Activated CD4-positive, alpha-beta T cell treated with anti-CD3 and anti-CD28 coated beads for 36 hours (primary cell): ENCODE measurements at regions not wholly inside any gene's neighbourhood (a gene's known extent, or its start where the extent isn't known, plus 50 kb on each side); places are given as distances from the start of the nearest gene placed in this dataset.

Experiments used
- ATAC-seq: fragments of 200-7000 bp; cut with Tn5 transposase; one replicate; pipeline ENCODE4 v1.10.0; 2021; ENCODE audit warnings: mild to moderate bottlenecking, moderate library complexity
- CTCF ChIA-PET: fragments of 350-600 bp; sonication (Branson Sonifier 250); formaldehyde crosslinking; loops from one replicate; lab custom pipeline; 2021; ENCODE audit warnings: antibody characterized with exemption; lab: Charles Lee
- POLR2A ChIA-PET: fragments of 350-600 bp; sonication (Branson Sonifier 250); formaldehyde crosslinking; loops from one replicate; lab custom pipeline; 2021; ENCODE audit warnings: antibody characterized with exemption, inconsistent platforms; lab: Charles Lee
- DNase-seq: peaks from one replicate; pipeline ENCODE4 v3.0.0-alpha.2; 2020
- H3K27ac Mint-ChIP-seq: one replicate; pipeline ENCODE4 v1.8.0; 2021; ENCODE audit warnings: mixed read lengths
- H3K27me3 Mint-ChIP-seq: one replicate; pipeline ENCODE4 v1.8.0; 2021; ENCODE audit warnings: mixed read lengths
- H3K36me3 Mint-ChIP-seq: one replicate; pipeline ENCODE4 v1.8.0; 2021; ENCODE audit warnings: low read depth, mixed read lengths
- H3K4me1 Mint-ChIP-seq: one replicate; pipeline ENCODE4 v1.8.0; 2021; ENCODE audit warnings: mixed read lengths
- H3K4me3 Mint-ChIP-seq: one replicate; pipeline ENCODE4 v1.8.0; 2021; ENCODE audit warnings: mild to moderate bottlenecking, moderate library complexity, mixed read lengths
- H3K9me3 Mint-ChIP-seq: one replicate; pipeline ENCODE4 v1.8.0; 2021; ENCODE audit warnings: low read depth, mixed read lengths
- intact Hi-C, 2 experiments: fragments of 100-400 bp; cut with DNase I in 1 of 2; cut with micrococcal nuclease in 1 of 2; formaldehyde crosslinking; loops; one replicate each; pipeline versions ENCODE4 v1.14.2 to v1.15.1; 2022 to 2024; cut with DNase I, micrococcal nuclease

DNA sequence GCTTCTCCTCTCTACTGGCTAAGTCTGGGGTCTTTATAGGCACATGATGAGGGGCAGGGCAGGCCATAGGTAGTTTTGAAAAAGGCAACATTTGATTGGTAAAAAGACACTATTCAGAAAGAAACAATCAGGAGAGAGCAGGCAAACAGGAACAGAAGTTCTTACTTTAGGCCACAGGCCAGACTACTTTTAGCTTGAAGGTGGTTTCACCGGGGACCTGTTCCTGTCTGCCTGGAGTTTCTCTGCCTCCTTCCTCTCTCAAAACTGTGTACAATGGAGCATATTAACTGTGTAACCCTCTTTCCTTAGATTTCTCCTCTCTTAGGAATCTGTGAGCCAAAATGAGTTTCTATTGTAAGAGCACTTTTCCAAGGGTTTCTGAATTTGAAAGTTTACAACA, 167.9 kb upstream of the AVPR1A start:
- intact Hi-C loops: no loop called here
- H3K9me3 Mint-ChIP-seq: no peaks in the 10 kb centered on the region
- ChIA-PET POLR2A (no interaction called here), CTCF (interaction anchor here (0.5 to 0.9 kb wide), 3 partner anchors 14 to 872 kb away, joined by 3 to 5 read pairs (median 3); no protein-coding TSS in a partner anchor)
- no peaks in the 10 kb centered on the region for H3K36me3 Mint-ChIP-seq
- H3K4me1 Mint-ChIP-seq: peaks cover 2% of the 10 kb centered on the region
- no peaks in the 10 kb centered on the region for H3K27me3 Mint-ChIP-seq
- DNase-seq (no peak), ATAC-seq (no peak)
- H3K27ac Mint-ChIP-seq: no peak overlapping the region
- no peak overlapping the region for H3K4me3 Mint-ChIP-seq

DNA sequence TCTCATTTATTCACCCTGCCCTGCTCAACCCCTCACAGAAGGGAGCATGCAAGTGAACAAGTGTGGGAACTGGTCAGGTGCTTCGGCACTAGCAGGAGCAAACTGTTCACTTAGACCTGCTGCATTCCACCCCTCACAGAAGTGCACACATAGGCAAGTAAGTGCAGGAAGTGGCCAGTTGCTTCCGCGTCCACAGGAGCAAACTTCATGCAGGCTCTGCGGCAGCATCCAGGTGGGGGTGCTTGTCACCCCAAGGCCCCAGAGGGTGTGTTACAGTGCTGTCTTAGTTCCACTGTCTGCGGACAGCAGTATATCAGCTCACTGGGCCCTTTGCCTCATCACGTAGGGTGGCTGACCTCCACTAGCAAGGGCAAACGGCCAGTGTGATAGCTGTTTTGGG, 167.3 kb upstream of the AVPR1A start:
- Mint-ChIP-seq H3K27ac (no peak overlapping the region), H3K36me3 (no peaks in the 10 kb centered on the region)

DNA sequence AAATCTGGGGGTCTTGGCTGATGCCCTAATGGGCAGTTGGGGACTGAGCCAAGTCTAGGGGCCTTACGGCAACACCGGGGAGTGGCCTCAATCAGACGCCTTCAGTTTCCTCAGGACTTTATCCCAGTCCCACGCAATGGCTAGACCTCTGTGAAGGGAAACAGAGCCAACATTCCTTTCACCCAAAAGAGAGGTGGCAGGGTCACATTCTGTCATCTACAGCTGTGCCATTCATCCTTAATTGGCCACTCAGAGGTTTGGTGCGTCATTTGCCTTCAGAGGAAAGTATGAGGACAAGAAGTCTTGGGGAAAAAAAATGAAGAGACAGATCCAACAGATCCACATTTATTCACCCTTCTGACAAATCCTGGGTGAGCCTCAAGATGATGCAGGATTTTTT, 166.9 kb upstream of the AVPR1A start:
- ChIA-PET CTCF (no interaction called here), POLR2A (no interaction called here)
- Mint-ChIP-seq H3K27me3 (no peaks in the 10 kb centered on the region), H3K4me3 (no peak overlapping the region), H3K27ac (no peak overlapping the region), H3K9me3 (no peaks in the 10 kb centered on the region), H3K4me1 (peaks cover 2% of the 10 kb centered on the region), H3K36me3 (no peaks in the 10 kb centered on the region)
- DNase-seq (no peak), ATAC-seq (no peak)
- intact Hi-C loops: no loop called here

More for the DNA sequence above, 167.3 kb upstream of the AVPR1A start:
- ATAC-seq (no peak), DNase-seq (no peak)
- no peaks in the 10 kb centered on the region for H3K27me3 Mint-ChIP-seq
- ChIA-PET CTCF (interaction anchor here (0.5 kb wide), 1 partner anchor 15 kb away, joined by 3 read pairs; no protein-coding TSS in a partner anchor), POLR2A (no interaction called here)
- H3K9me3 Mint-ChIP-seq: no peaks in the 10 kb centered on the region
- H3K4me3 Mint-ChIP-seq: no peak overlapping the region
- peaks cover 2% of the 10 kb centered on the region for H3K4me1 Mint-ChIP-seq
- intact Hi-C loops: no loop called here

DNA sequence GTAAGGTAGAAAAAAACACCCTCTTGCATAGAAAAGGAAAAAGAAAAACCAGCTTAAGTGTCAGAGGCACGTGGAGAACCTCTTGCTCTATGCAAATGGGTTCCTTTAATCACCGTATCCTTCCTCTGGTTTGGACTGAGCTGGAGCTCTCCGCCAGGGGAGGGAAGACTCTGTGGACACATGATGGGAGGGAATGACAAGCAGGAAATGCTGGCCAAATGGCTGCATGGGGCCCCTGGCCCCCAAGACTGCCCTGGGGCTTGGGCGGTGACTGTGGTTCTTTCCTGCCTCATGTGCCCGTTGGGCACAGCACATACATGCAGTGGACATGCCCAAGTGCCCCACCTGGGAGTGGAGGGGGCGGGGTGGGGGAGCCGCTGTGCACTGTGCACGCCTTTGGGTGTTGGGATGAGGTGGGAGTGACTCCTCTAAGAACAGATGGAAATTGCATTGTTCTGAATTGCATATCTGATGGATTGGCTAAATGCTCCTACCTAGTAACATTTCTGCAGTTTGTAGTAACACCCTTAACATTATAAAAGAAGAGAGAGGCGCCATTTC, 166.4 kb upstream of the AVPR1A start:
- ATAC-seq: no peak
- Mint-ChIP-seq H3K27ac (no peak overlapping the region), H3K9me3 (no peaks in the 10 kb centered on the region), H3K4me1 (peaks cover 2% of the 10 kb centered on the region), H3K4me3 (no peak overlapping the region), H3K27me3 (no peaks in the 10 kb centered on the region), H3K36me3 (no peaks in the 10 kb centered on the region)
- ChIA-PET POLR2A (no interaction called here), CTCF (no interaction called here)
- no peak for DNase-seq
- intact Hi-C loops: no loop called here

DNA sequence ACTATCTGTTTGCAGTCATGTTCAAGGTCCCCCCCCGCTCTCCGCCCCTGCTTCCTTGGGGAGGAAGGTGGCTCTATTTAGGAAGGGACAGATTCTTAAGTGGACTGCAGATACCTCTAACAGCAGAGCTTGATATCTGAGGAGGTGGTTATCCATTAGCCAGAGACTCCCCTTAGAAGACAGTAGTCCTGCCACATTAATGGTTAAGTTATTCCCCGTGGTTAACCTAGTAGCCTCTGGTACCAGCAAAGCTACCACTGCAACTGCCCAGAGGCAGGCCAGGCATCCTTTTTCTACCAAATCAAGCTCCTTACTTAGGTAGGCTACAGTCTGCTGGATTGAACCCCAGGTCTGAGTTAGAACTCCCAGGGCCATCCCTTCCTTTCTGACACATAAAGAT, 162.1 kb upstream of the AVPR1A start:
- ATAC-seq (no peak), DNase-seq (no peak)
- intact Hi-C loops: no loop called here
- Mint-ChIP-seq H3K4me1 (no peaks in the 10 kb centered on the region), H3K9me3 (peaks cover 3% of the 10 kb centered on the region), H3K36me3 (no peaks in the 10 kb centered on the region), H3K4me3 (no peak overlapping the region), H3K27ac (no peak overlapping the region), H3K27me3 (no peaks in the 10 kb centered on the region)
- ChIA-PET POLR2A (no interaction called here), CTCF (no interaction called here)

DNA sequence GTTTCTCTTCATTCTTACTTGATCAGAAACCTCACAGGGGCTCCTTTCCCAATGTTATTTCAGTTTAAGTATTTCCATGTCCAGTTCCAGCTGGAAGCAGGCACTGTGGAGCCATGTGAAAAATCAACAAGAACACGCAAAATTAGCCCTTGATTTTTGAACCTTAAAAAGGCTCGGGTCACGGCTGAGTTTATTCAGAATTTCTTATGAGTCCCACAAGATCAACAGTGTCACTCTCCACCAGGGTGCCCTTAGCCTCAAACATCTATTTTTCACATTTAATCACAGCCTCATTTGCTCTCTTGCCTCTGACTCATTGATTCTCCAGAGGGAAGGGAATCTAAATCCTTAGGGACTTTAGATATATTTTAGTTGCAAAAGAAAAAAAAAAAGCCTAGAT, 157.7 kb upstream of the AVPR1A start:
- Mint-ChIP-seq H3K4me3 (no peak overlapping the region), H3K27me3 (no peaks in the 10 kb centered on the region)
- intact Hi-C loops: no loop called here

DNA sequence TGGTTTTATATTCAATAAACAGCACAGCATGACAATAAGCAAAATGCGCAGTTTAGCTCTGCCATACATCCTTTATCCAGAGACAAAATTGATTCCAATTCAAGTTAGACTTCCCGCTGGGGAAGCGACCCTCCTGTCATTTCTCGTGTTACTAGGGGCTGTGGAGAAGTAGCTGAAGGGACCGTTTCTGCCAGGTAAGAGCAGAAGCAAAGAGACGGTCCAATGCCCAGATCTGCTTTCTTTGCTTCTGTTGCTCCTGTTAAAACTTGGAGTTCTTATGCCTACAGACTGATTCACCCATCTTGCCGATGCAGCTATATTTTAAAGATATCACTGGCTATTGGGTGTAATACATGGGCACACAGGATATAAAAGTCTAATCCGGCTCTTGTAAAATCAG, 156.8 kb upstream of the AVPR1A start:
- H3K9me3 Mint-ChIP-seq: peaks cover 3% of the 10 kb centered on the region
- no peak overlapping the region for H3K4me3 Mint-ChIP-seq
- ATAC-seq: no peak
- ChIA-PET CTCF (interaction anchor here (0.9 to 1.2 kb wide), 2 partner anchors 13 to 24 kb away, joined by 3 read pairs; no protein-coding TSS in a partner anchor), POLR2A (no interaction called here)
- no peak overlapping the region for H3K27ac Mint-ChIP-seq
- intact Hi-C loops: no loop called here
- no peak for DNase-seq
- H3K4me1 Mint-ChIP-seq: no peaks in the 10 kb centered on the region
- H3K27me3 Mint-ChIP-seq: no peaks in the 10 kb centered on the region
- no peaks in the 10 kb centered on the region for H3K36me3 Mint-ChIP-seq

More for the DNA sequence above, 157.7 kb upstream of the AVPR1A start:
- DNase-seq: no peak
- ChIA-PET POLR2A (no interaction called here), CTCF (no interaction called here)
- H3K9me3 Mint-ChIP-seq: peaks cover 3% of the 10 kb centered on the region
- H3K4me1 Mint-ChIP-seq: no peaks in the 10 kb centered on the region
- no peak overlapping the region for H3K27ac Mint-ChIP-seq
- no peak for ATAC-seq
- H3K36me3 Mint-ChIP-seq: no peaks in the 10 kb centered on the region

DNA sequence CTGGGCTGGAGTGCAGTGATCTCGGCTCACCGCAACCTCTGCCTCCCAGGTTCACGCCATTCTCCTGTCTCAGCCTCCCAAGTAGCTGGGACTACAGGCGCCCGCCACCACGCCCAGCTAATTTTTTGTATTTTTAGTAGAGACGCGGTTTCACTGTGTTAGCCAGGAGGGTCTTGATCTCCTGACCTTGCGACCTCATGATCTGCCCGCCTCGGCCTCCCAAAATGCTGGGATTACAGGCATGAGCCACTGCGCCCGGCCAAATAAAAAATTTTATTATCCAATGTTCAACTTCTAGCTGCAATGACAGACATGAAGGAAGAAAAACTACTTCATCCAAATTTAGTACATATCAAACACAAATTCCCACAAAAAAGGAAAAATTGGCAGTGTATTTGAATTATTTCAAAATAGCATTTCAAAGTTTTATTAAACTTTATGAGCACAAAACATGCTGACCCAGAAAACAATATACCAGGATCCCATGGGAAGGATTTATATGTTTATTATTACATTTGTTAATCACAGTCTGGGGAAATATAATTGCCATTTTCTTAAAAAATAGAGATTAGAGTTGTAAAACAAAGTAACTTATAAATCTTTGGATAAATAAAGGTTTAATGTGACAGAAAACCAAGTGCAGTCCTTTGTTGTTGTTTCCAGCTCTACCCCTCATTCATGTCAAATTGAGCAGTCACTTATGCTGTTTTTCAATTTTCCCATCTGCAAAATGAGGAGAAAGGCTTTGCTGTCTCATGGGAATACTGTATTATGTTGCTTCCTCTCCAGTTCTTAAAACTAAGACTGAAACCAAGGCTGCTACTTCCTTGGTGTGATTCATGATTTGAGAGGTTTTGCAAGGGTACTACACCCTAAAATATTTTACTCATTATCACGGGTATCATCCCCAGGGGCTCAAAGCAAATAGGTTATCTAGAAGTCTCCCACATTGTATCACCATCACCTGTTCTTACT, 155.2 kb upstream of the AVPR1A start:
- POLR2A ChIA-PET: no interaction called here
- no peaks in the 10 kb centered on the region for H3K36me3 Mint-ChIP-seq
- H3K27me3 Mint-ChIP-seq: no peaks in the 10 kb centered on the region
- H3K9me3 Mint-ChIP-seq: peaks cover 3% of the 10 kb centered on the region
- H3K27ac Mint-ChIP-seq: no peak overlapping the region
- DNase-seq (no peak), ATAC-seq (no peak)
- H3K4me1 Mint-ChIP-seq: peaks cover 2% of the 10 kb centered on the region
- intact Hi-C loops: no loop called here
- no peak overlapping the region for H3K4me3 Mint-ChIP-seq
- CTCF ChIA-PET: no interaction called here

DNA sequence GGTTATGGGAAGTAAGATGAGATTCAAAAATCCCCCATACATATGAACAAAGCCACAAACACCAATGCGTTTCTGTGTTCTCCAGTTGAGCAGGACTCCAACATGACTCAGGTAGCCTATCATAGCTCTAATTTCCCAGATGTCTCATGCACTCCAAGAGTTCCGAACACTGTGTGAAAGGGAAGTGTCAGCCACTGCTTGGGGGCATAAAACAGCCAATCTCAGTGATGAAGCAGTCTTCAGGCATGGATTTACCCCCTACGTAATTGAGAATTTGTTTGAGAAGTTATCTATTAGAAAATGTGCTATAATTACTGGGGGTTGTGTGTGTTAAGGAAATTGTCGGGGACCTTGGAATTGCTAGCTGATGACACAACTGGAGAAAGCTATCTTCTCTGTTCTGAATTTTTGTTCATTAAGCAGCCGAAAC, 153.9 kb upstream of the AVPR1A start:
- Mint-ChIP-seq H3K36me3 (no peaks in the 10 kb centered on the region), H3K9me3 (no peaks in the 10 kb centered on the region), H3K4me3 (no peak overlapping the region), H3K27ac (no peak overlapping the region), H3K4me1 (peaks cover 2% of the 10 kb centered on the region), H3K27me3 (no peaks in the 10 kb centered on the region)
- CTCF ChIA-PET: no interaction called here
- intact Hi-C loops: no loop called here
- POLR2A ChIA-PET: interaction anchor here (0.6 kb wide), 1 partner anchor 208 kb away, joined by 3 read pairs; no protein-coding TSS in a partner anchor
- no peak for DNase-seq
- ATAC-seq: no peak

DNA sequence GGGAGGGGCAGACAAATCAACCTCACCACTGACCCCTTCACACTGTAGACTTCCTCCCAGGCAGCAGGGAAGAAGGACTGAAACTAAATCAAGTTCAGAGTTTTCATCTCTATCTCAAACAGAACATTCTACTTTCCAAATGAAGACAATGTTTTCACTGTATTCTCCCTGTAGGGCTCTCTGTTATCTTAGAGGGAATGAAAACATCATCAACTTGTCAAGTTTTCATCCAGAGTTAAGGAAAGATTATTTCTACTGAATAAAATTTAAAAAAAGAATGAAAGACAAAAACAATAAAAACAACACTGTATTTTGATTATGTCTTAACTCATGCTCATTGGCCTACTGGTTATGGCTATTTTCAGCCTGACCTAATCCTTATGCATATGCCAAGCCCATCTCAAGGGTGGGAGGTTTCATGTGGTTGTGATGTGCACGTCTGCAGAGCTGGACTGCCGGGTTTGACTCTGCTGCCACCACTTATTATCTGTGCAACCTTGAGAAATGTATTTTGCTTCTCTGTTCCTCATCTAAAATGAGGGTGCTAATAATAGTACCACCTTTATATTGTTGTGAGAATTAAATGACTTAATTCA, 152.0 kb upstream of the AVPR1A start:
- CTCF ChIA-PET: no interaction called here
- no peaks in the 10 kb centered on the region for H3K36me3 Mint-ChIP-seq
- peaks cover 2% of the 10 kb centered on the region for H3K4me1 Mint-ChIP-seq
- no peaks in the 10 kb centered on the region for H3K9me3 Mint-ChIP-seq
- no peaks in the 10 kb centered on the region for H3K27me3 Mint-ChIP-seq
- intact Hi-C loops: no loop called here
- no peak overlapping the region for H3K27ac Mint-ChIP-seq
- POLR2A ChIA-PET: no interaction called here
- no peak overlapping the region for H3K4me3 Mint-ChIP-seq
- no peak for ATAC-seq
- no peak for DNase-seq

DNA sequence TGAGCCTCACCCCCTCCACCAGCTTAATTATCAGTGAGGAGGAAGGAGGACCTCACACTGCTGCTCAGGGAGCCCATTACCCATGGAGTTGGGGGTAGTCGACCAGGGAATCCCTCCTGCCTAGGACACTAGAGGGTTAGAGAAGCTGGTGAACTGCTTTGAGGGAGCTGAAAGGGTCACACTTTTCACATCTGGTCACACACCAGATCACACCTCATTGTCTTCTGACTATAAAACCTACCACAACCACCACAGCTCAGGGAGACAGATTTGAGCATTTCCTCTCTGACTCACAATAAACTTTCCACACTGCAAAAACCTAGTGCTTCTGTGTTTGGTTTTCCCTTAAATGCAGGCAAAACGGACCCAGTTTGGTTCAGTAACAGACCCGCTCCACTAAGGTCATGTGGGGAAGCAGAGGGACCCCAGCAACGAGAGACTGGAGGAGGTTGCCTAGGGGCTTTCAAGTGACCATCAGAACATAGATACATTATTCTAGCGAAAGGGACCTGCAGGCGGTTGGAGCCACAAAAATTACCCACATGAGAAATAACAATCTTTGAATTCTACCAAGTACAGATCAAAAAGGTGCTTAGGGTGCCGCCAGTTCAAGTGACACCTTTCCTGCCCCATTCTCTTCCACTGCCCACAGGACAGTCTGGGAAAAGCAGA, 151.4 kb upstream of the AVPR1A start:
- peak; percentile 63 for ATAC-seq
- H3K4me3 Mint-ChIP-seq: no peak overlapping the region

More for the DNA sequence above, 151.4 kb upstream of the AVPR1A start:
- Mint-ChIP-seq H3K36me3 (no peaks in the 10 kb centered on the region), H3K9me3 (no peaks in the 10 kb centered on the region), H3K27me3 (no peaks in the 10 kb centered on the region), H3K27ac (no peak overlapping the region), H3K4me1 (peaks cover 2% of the 10 kb centered on the region)
- CTCF ChIA-PET: no interaction called here
- POLR2A ChIA-PET: no interaction called here
- peak; percentile 4 for DNase-seq
- intact Hi-C loops: no loop called here
